Activated naive CD4-positive, alpha-beta T cell treated with anti-CD3 and anti-CD28 coated beads, Interleukin-2, amount 10 ng/mL, durations not matched to agents 7 days and 5 days (primary cell): ENCODE measurements at regions not wholly inside any gene's neighbourhood (a gene's known extent, or its start where the extent isn't known, plus 50 kb on each side); places are given as distances from the start of the nearest gene placed in this dataset.

Experiments used
- CTCF ChIA-PET: fragments of 350-600 bp; sonication (Branson Sonifier 250); formaldehyde crosslinking; loops from one replicate; lab custom pipeline; 2021; ENCODE audit warnings: antibody characterized with exemption; lab: Charles Lee
- DNase-seq: peaks from one replicate; pipeline ENCODE4 v3.0.0-alpha.2; 2020
- H3K27ac Mint-ChIP-seq: one replicate; pipeline ENCODE4 v1.8.0; 2021; ENCODE audit warnings: mild to moderate bottlenecking, moderate library complexity, mixed read lengths
- H3K27me3 Mint-ChIP-seq: one replicate; pipeline ENCODE4 v1.8.0; 2021; ENCODE audit warnings: mild to moderate bottlenecking, mixed read lengths
- H3K36me3 Mint-ChIP-seq: one replicate; pipeline ENCODE4 v1.8.0; 2021; ENCODE audit warnings: mixed read lengths
- H3K4me1 Mint-ChIP-seq: one replicate; pipeline ENCODE4 v1.8.0; 2021; ENCODE audit warnings: mixed read lengths
- H3K4me3 Mint-ChIP-seq: one replicate; pipeline ENCODE4 v1.8.0; 2021; ENCODE audit warnings: mild to moderate bottlenecking, moderate library complexity, mixed read lengths
- H3K9me3 Mint-ChIP-seq: one replicate; pipeline ENCODE4 v1.8.0; 2021; ENCODE audit warnings: mixed read lengths

DNA sequence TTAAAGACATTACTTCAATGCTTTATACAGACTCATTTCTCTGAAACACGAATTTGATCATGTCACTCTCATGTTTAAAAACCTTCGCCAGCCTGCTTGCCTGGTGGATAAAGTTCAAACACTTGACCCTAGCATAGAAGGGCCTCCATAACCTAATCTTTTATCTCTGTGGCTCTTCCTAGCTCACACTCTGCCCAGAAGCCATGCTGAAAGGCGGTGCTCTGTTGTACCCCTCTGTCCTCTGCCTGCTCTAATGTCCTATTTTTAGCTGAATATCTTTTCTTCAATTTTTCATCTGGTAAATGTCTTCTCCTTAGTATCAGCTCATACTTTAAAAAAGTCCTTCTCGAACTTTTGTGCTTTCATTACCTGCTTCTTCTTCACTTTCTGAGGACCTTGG lies 302.6 kb upstream of the BOD1L1 start:
- no peaks in the 10 kb centered on the region for H3K27me3 Mint-ChIP-seq
- CTCF ChIA-PET = no interaction called here
- no peaks in the 10 kb centered on the region for H3K4me1 Mint-ChIP-seq
- no peak overlapping the region for H3K27ac Mint-ChIP-seq
- no peaks in the 10 kb centered on the region for H3K36me3 Mint-ChIP-seq
- DNase-seq = no peak
- H3K9me3 Mint-ChIP-seq = no peaks in the 10 kb centered on the region
- no peak overlapping the region for H3K4me3 Mint-ChIP-seq

GRCh38 chr4:13933191-13933590 lies 305.7 kb upstream of the BOD1L1 start:
- no peaks in the 10 kb centered on the region for H3K36me3 Mint-ChIP-seq
- CTCF ChIA-PET = no interaction called here
- H3K27ac Mint-ChIP-seq = no peak overlapping the region
- H3K9me3 Mint-ChIP-seq = no peaks in the 10 kb centered on the region
- no peak for DNase-seq
- no peak overlapping the region for H3K4me3 Mint-ChIP-seq
- H3K27me3 Mint-ChIP-seq = no peaks in the 10 kb centered on the region
- no peaks in the 10 kb centered on the region for H3K4me1 Mint-ChIP-seq

DNA sequence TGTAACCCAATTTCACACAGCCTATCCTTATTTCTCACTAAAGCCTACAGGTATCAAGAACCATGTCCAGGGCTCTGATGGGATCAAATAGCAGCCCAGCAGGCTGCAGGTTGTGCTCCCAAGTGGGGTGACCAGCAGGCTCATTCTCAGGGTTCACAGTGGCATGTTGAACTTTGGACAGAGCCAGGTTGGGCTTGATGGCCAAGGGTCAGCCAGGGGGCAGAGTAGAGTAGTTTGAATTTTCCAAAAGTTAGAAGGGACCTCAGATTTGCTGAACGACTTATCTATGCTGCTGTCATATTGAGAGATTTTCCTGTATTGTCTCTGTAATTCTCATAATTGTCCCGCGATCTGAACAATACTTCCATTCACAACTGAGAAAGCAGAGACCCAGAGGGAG lies 310.8 kb upstream of the BOD1L1 start:
- Mint-ChIP-seq H3K4me1 (no peaks in the 10 kb centered on the region), H3K9me3 (no peaks in the 10 kb centered on the region), H3K4me3 (no peak overlapping the region), H3K27me3 (no peaks in the 10 kb centered on the region), H3K27ac (no peak overlapping the region), H3K36me3 (no peaks in the 10 kb centered on the region)
- CTCF ChIA-PET = no interaction called here
- no peak for DNase-seq

DNA sequence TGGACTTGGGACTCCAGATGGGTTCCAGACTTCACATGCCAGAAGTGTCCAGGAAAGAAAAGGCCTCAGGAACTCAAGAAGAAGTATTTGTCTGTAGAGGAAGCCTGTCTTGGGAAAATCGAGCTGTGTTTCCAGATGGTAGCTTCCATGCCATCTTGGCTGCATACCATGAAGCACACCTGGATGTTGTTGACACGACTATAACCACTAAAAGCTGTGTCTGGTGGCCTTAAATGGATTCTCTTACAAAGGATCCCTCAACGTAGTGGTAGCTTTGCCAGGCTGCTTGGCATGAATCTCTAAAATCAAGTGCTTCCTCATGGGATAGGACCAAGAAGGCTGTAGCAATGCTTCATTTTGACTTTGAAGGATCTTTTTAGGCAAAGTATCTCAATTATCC lies 313.4 kb upstream of the BOD1L1 start:
- no peaks in the 10 kb centered on the region for H3K4me1 Mint-ChIP-seq
- H3K36me3 Mint-ChIP-seq = no peaks in the 10 kb centered on the region
- no peak overlapping the region for H3K27ac Mint-ChIP-seq
- CTCF ChIA-PET = no interaction called here
- H3K4me3 Mint-ChIP-seq = no peak overlapping the region
- no peaks in the 10 kb centered on the region for H3K9me3 Mint-ChIP-seq
- no peak for DNase-seq
- H3K27me3 Mint-ChIP-seq = no peaks in the 10 kb centered on the region

GRCh38 chr4:13942977-13943376 lies 315.5 kb upstream of the BOD1L1 start:
- H3K4me3 Mint-ChIP-seq = no peak overlapping the region
- no peak for DNase-seq
- H3K27ac Mint-ChIP-seq = no peak overlapping the region
- no peaks in the 10 kb centered on the region for H3K9me3 Mint-ChIP-seq
- CTCF ChIA-PET = no interaction called here
- no peaks in the 10 kb centered on the region for H3K27me3 Mint-ChIP-seq
- no peaks in the 10 kb centered on the region for H3K4me1 Mint-ChIP-seq
- no peaks in the 10 kb centered on the region for H3K36me3 Mint-ChIP-seq

- no peaks in the 10 kb centered on the region for H3K4me1 Mint-ChIP-seq
Observed at GRCh38 chr4:13944095-13944511, 316.6 kb upstream of the BOD1L1 start.

DNA sequence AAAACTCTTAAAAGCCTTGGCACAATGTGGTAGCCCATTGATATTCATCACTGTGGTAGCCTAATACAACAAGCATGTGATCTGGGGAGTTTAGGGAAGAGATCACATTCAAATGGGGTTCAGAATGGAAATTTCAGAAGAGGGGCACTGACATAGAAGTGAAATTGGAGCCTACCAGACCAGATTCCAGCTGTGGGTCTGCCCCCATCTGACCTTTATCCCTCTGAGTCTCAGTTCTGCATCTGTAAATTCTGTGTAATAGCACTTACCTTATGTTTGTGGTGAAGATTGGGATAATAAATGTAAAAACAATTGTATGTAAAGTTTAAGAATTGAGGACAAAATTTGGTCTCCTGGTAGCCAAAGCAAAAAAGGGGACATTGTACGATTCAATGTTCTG lies 320.4 kb upstream of the BOD1L1 start:
- no peaks in the 10 kb centered on the region for H3K27me3 Mint-ChIP-seq
- no peak overlapping the region for H3K27ac Mint-ChIP-seq
- H3K4me1 Mint-ChIP-seq = no peaks in the 10 kb centered on the region
- CTCF ChIA-PET = no interaction called here
- DNase-seq = no peak
- H3K4me3 Mint-ChIP-seq = no peak overlapping the region
- H3K9me3 Mint-ChIP-seq = no peaks in the 10 kb centered on the region
- no peaks in the 10 kb centered on the region for H3K36me3 Mint-ChIP-seq

More at GRCh38 chr4:13944095-13944511, 316.6 kb upstream of the BOD1L1 start:
- Mint-ChIP-seq H3K36me3 (no peaks in the 10 kb centered on the region), H3K27ac (no peak overlapping the region), H3K4me3 (no peak overlapping the region), H3K9me3 (no peaks in the 10 kb centered on the region), H3K27me3 (no peaks in the 10 kb centered on the region)
- no peak for DNase-seq
- CTCF ChIA-PET = no interaction called here

- CTCF ChIA-PET = no interaction called here
- H3K4me3 Mint-ChIP-seq = no peak overlapping the region
Observed at GRCh38 chr4:13950491-13950890, 323.0 kb upstream of the BOD1L1 start.

GRCh38 chr4:13953083-13953482 lies 325.6 kb upstream of the BOD1L1 start:
- DNase-seq = no peak
- Mint-ChIP-seq H3K9me3 (no peaks in the 10 kb centered on the region), H3K27me3 (no peaks in the 10 kb centered on the region), H3K27ac (no peak overlapping the region), H3K4me3 (no peak overlapping the region), H3K36me3 (no peaks in the 10 kb centered on the region), H3K4me1 (no peaks in the 10 kb centered on the region)
- CTCF ChIA-PET = no interaction called here

More at GRCh38 chr4:13950491-13950890, 323.0 kb upstream of the BOD1L1 start:
- H3K4me1 Mint-ChIP-seq = no peaks in the 10 kb centered on the region
- H3K9me3 Mint-ChIP-seq = no peaks in the 10 kb centered on the region
- H3K27ac Mint-ChIP-seq = no peak overlapping the region
- H3K36me3 Mint-ChIP-seq = no peaks in the 10 kb centered on the region
- DNase-seq = no peak
- H3K27me3 Mint-ChIP-seq = no peaks in the 10 kb centered on the region

GRCh38 chr4:13955551-13955950 lies 328.0 kb upstream of the BOD1L1 start:
- CTCF ChIA-PET = no interaction called here
- H3K27me3 Mint-ChIP-seq = no peaks in the 10 kb centered on the region
- H3K4me3 Mint-ChIP-seq = no peak overlapping the region
- no peaks in the 10 kb centered on the region for H3K36me3 Mint-ChIP-seq
- no peak for DNase-seq
- no peaks in the 10 kb centered on the region for H3K4me1 Mint-ChIP-seq
- H3K9me3 Mint-ChIP-seq = no peaks in the 10 kb centered on the region
- no peak overlapping the region for H3K27ac Mint-ChIP-seq

DNA sequence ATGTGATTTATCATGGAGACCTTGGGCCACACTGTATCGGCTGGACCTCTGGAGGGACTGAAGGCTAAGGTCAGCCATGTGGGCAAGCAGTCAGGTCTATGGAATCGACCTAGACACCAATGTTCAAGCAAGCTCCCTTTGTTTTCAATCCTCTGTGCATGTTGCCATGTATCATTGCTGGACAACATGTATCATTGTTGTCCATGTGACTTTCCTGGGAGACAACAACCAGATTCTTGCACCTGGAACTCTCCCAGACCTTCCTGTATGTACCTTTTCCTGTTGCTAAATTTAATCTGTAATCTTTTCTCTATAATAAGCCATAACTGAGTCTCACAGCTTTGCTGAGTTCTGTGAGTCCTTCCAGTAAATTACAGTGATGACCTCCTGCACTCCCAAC lies 329.4 kb upstream of the BOD1L1 start:
- no peaks in the 10 kb centered on the region for H3K4me1 Mint-ChIP-seq
- H3K27ac Mint-ChIP-seq = no peak overlapping the region
- no peaks in the 10 kb centered on the region for H3K36me3 Mint-ChIP-seq

GRCh38 chr4:13957871-13958270 lies 330.3 kb upstream of the BOD1L1 start:
- no peaks in the 10 kb centered on the region for H3K27me3 Mint-ChIP-seq
- no peak overlapping the region for H3K27ac Mint-ChIP-seq
- H3K9me3 Mint-ChIP-seq = no peaks in the 10 kb centered on the region
- no peak overlapping the region for H3K4me3 Mint-ChIP-seq
- DNase-seq = no peak
- CTCF ChIA-PET = no interaction called here
- no peaks in the 10 kb centered on the region for H3K36me3 Mint-ChIP-seq
- H3K4me1 Mint-ChIP-seq = no peaks in the 10 kb centered on the region

More for the DNA sequence above, 329.4 kb upstream of the BOD1L1 start:
- H3K4me3 Mint-ChIP-seq = no peak overlapping the region
- no peaks in the 10 kb centered on the region for H3K27me3 Mint-ChIP-seq
- CTCF ChIA-PET = no interaction called here
- DNase-seq = no peak
- no peaks in the 10 kb centered on the region for H3K9me3 Mint-ChIP-seq

- no peaks in the 10 kb centered on the region for H3K4me1 Mint-ChIP-seq
- DNase-seq = no peak
- no peaks in the 10 kb centered on the region for H3K9me3 Mint-ChIP-seq
- H3K27me3 Mint-ChIP-seq = no peaks in the 10 kb centered on the region
- no peak overlapping the region for H3K4me3 Mint-ChIP-seq
- no peaks in the 10 kb centered on the region for H3K36me3 Mint-ChIP-seq
- CTCF ChIA-PET = no interaction called here
- no peak overlapping the region for H3K27ac Mint-ChIP-seq
Observed at GRCh38 chr4:13963601-13964000, 336.1 kb upstream of the BOD1L1 start.

GRCh38 chr4:13966231-13967195 lies 339.0 kb upstream of the BOD1L1 start:
- Mint-ChIP-seq H3K4me3 (no peak overlapping the region), H3K27ac (no peak overlapping the region), H3K36me3 (no peaks in the 10 kb centered on the region), H3K27me3 (no peaks in the 10 kb centered on the region), H3K4me1 (no peaks in the 10 kb centered on the region), H3K9me3 (no peaks in the 10 kb centered on the region)
- no peak for DNase-seq
- CTCF ChIA-PET = no interaction called here

DNA sequence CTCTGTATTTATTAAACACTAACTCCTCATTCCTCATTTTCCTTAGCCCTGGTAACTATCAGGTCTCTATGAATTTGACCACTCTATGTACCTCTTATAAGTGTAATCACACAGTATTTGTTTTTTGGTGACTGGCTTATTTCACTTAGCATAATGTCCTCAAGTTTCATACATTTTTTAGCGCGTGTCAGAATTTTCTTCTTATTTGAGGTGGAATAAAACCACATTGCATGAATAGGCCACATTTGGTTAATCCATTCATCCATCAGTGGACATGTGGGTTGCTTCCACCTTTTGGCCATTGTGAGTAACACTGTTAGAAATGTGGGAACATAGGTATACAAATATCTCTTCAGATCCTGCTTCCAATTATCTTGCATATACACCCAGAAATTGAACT lies 341.2 kb upstream of the BOD1L1 start:
- Mint-ChIP-seq H3K4me1 (no peaks in the 10 kb centered on the region), H3K27ac (no peak overlapping the region), H3K9me3 (no peaks in the 10 kb centered on the region), H3K36me3 (no peaks in the 10 kb centered on the region), H3K4me3 (no peak overlapping the region), H3K27me3 (no peaks in the 10 kb centered on the region)
- DNase-seq = no peak
- CTCF ChIA-PET = no interaction called here
